ENCODE measurements at regions not wholly inside any gene's neighbourhood (a gene's known extent, or its start where the extent isn't known, plus 50 kb on each side); places are given as distances from the start of the nearest gene placed in this dataset.
A peak's percentile ranks its signal among the peaks of the same experiment; 100 is the strongest.
"Not testable (repeated sequence)": the region's sequence is repeated elsewhere in the genome, so short reads cannot be mapped to it uniquely, and the experiment has no call there.

- H3K36me3 ChIP-seq; H3K4me1 ChIP-seq; DNase-seq; H3K9me3 ChIP-seq; ATAC-seq; H3K27ac ChIP-seq; H3K27me3 ChIP-seq; H3K4me3 ChIP-seq; intact Hi-C loops (cut with DNase I): not testable (repeated sequence)
- 63 to 92% (median 87%) methylated on average over 1 to 2 of the region's 2 CpGs for WGBS, 4 donors
Observed at GRCh38 chr1:146324463-146324862, 95.6 kb upstream of the NOTCH2NLA start.

GRCh38 chr1:146323302-146323701 lies 94.5 kb upstream of the NOTCH2NLA start:
- H3K27ac ChIP-seq; H3K27me3 ChIP-seq; H3K4me1 ChIP-seq; H3K36me3 ChIP-seq; intact Hi-C loops (cut with DNase I); H3K9me3 ChIP-seq; DNase-seq; H3K4me3 ChIP-seq; ATAC-seq: not testable (repeated sequence)
- no CpG with 5 or more reads among the region's 1 CpG for WGBS, 4 donors

- H3K36me3 ChIP-seq; DNase-seq; intact Hi-C loops (cut with DNase I); H3K27me3 ChIP-seq; H3K4me3 ChIP-seq; H3K9me3 ChIP-seq; H3K27ac ChIP-seq; H3K4me1 ChIP-seq: not testable (repeated sequence)
- 46 to 57% (median 50%) methylated on average over 2 of the region's 4 CpGs; no CpG with 5 or more reads in 1 of the 4 donors for WGBS, 4 donors
- ATAC-seq = peak in 3 of 4 donors; percentile 76 to 89 (median 77)
Observed at GRCh38 chr1:146322893-146323292, 94.1 kb upstream of the NOTCH2NLA start.

GRCh38 chr1:146318715-146319114 lies 89.9 kb upstream of the NOTCH2NLA start:
- not testable (repeated sequence) for ATAC-seq

GRCh38 chr1:146317785-146318184 lies 89.0 kb upstream of the NOTCH2NLA start:
- H3K9me3 ChIP-seq; H3K4me3 ChIP-seq; H3K36me3 ChIP-seq; H3K4me1 ChIP-seq; intact Hi-C loops (cut with DNase I); ATAC-seq; H3K27ac ChIP-seq; H3K27me3 ChIP-seq; DNase-seq: not testable (repeated sequence)
- WGBS, 4 donors = 81 to 100% (median 91%) methylated on average over 1 of the region's 1 CpG

More at GRCh38 chr1:146318715-146319114, 89.9 kb upstream of the NOTCH2NLA start:
- 92 to 98% (median 93%) methylated on average over 1 to 2 of the region's 4 CpGs; no CpG with 5 or more reads in 1 of the 4 donors for WGBS, 4 donors
- H3K9me3 ChIP-seq; H3K27me3 ChIP-seq; H3K4me3 ChIP-seq; DNase-seq; H3K27ac ChIP-seq; intact Hi-C loops (cut with DNase I); H3K4me1 ChIP-seq; H3K36me3 ChIP-seq: not testable (repeated sequence)

GRCh38 chr1:146314449-146315246 lies 85.8 kb upstream of the NOTCH2NLA start:
- DNase-seq; H3K4me1 ChIP-seq; H3K9me3 ChIP-seq; ATAC-seq; H3K27ac ChIP-seq; H3K27me3 ChIP-seq; H3K4me3 ChIP-seq; H3K36me3 ChIP-seq; intact Hi-C loops (cut with DNase I): not testable (repeated sequence)
- WGBS, 4 donors = no CpG with 5 or more reads among the region's 5 CpGs

GRCh38 chr1:146310579-146310978 lies 81.8 kb upstream of the NOTCH2NLA start:
- DNase-seq; H3K36me3 ChIP-seq; H3K9me3 ChIP-seq; H3K27ac ChIP-seq; H3K27me3 ChIP-seq; intact Hi-C loops (cut with DNase I); H3K4me3 ChIP-seq; H3K4me1 ChIP-seq: not testable (repeated sequence)
- peak in 1 of 4 donors; percentile 46 for ATAC-seq

GRCh38 chr1:146309427-146309826 lies 80.6 kb upstream of the NOTCH2NLA start:
- H3K4me1 ChIP-seq; intact Hi-C loops (cut with DNase I); H3K4me3 ChIP-seq; H3K27me3 ChIP-seq; H3K27ac ChIP-seq; H3K9me3 ChIP-seq; DNase-seq; H3K36me3 ChIP-seq: not testable (repeated sequence)
- no CpG with 5 or more reads among the region's 1 CpG for WGBS, 4 donors
- ATAC-seq = peak; percentile 49 to 82 (median 78)

- H3K9me3 ChIP-seq; H3K4me3 ChIP-seq; H3K36me3 ChIP-seq; DNase-seq; H3K4me1 ChIP-seq; H3K27me3 ChIP-seq; H3K27ac ChIP-seq; intact Hi-C loops (cut with DNase I); ATAC-seq: not testable (repeated sequence)
- WGBS, 4 donors = 67 to 75% methylated on average over 1 of the region's 1 CpG; no CpG with 5 or more reads in 2 of the 4 donors
Observed at GRCh38 chr1:146308892-146309291, 80.1 kb upstream of the NOTCH2NLA start.

GRCh38 chr1:146308152-146308551 lies 79.3 kb upstream of the NOTCH2NLA start:
- H3K9me3 ChIP-seq; H3K4me1 ChIP-seq; DNase-seq; H3K36me3 ChIP-seq; H3K27ac ChIP-seq; H3K4me3 ChIP-seq; intact Hi-C loops (cut with DNase I); H3K27me3 ChIP-seq: not testable (repeated sequence)
- WGBS, 4 donors = 58 to 67% (median 65%) methylated on average over 3 of the region's 5 CpGs
- ATAC-seq = peak in 3 of 4 donors; percentile 41 to 50 (median 48)

GRCh38 chr1:146307632-146308031 lies 78.8 kb upstream of the NOTCH2NLA start:
- H3K4me3 ChIP-seq; H3K27me3 ChIP-seq; H3K27ac ChIP-seq; H3K9me3 ChIP-seq; intact Hi-C loops (cut with DNase I); DNase-seq; H3K4me1 ChIP-seq; H3K36me3 ChIP-seq: not testable (repeated sequence)
- no CpG with 5 or more reads among the region's 5 CpGs for WGBS, 4 donors
- ATAC-seq = peak; percentile 67 to 74 (median 68)
